PC-9 (cell line): ENCODE measurements at regions not wholly inside any gene's neighbourhood (a gene's known extent, or its start where the extent isn't known, plus 50 kb on each side); places are given as distances from the start of the nearest gene placed in this dataset.

ENCODE experiments used
- BruUV-seq: library from RNA; stranded (reverse); fragments of 400-500 nt; replicated peaks from 2 replicates; lab custom pipeline; 2021; lab: Mats Ljungman, UMichigan
- CTCF ChIA-PET: fragments of 300-600 bp; sonication (Branson Sonifier 250); formaldehyde crosslinking; loops from one replicate; lab custom pipeline; 2022; ENCODE audit warnings: antibody characterized with exemption; lab: Charles Lee
- POLR2A ChIA-PET: fragments of 300-600 bp; sonication (Branson Sonifier 250); formaldehyde crosslinking; loops from one replicate; lab custom pipeline; 2022; ENCODE audit warnings: antibody characterized with exemption; ENCODE audit not compliant: unreplicated experiment; lab: Charles Lee
- DNase-seq, 2 experiments: peaks; one replicate each; pipeline versions ENCODE4 v3.0.0 to v3.0.0-alpha.2; 2015 to 2022; ENCODE audit warnings: mixed read lengths in 1 of 2
- H2AFZ ChIP-seq: fragments of 200-600 bp; sonication (generic); 2 replicates; pipeline ENCODE4 v1.8.1; 2017; ENCODE audit warnings: antibody characterized with exemption
- H3F3A ChIP-seq: fragments of 200-600 bp; sonication (generic); 2 replicates; pipeline ENCODE4 v1.8.1; 2017; ENCODE audit warnings: antibody characterized with exemption, mild to moderate bottlenecking, low read depth; ENCODE audit not compliant: insufficient read depth
- H3K27ac ChIP-seq: fragments of 200-600 bp; sonication (generic); 2 replicates; pipeline ENCODE4 v1.6.1; 2016; ENCODE audit warnings: mixed run types
- H3K27me3 ChIP-seq: fragments of 200-600 bp; sonication (generic); 2 replicates; pipeline ENCODE4 v1.6.1; 2016; ENCODE audit warnings: low read depth, mixed run types; ENCODE audit not compliant: insufficient read depth
- H3K36me3 ChIP-seq: fragments of 200-600 bp; sonication (generic); 2 replicates; pipeline ENCODE4 v1.6.1; 2016; ENCODE audit warnings: low read depth, mixed run types
- H3K4me1 ChIP-seq: fragments of 200-600 bp; sonication (generic); replicated peaks from 2 replicates; pipeline ENCODE4 v1.6.1; 2016; ENCODE audit warnings: mixed run types; ENCODE audit not compliant: insufficient read depth
- H3K4me2 ChIP-seq: fragments of 200-600 bp; sonication (generic); 2 replicates; pipeline ENCODE4 v1.6.1; 2017; ENCODE audit warnings: mixed run types
- H3K4me3 ChIP-seq: fragments of 200-600 bp; sonication (generic); 2 replicates; pipeline ENCODE4 v1.6.1; 2016; ENCODE audit warnings: mixed run types
- H3K79me2 ChIP-seq: fragments of 200-600 bp; sonication (generic); 2 replicates; pipeline ENCODE4 v1.6.1; 2017; ENCODE audit warnings: low read depth, mixed run types
- H3K9me2 ChIP-seq: fragments of 200-600 bp; sonication (generic); 2 replicates; pipeline ENCODE4 v1.8.1; 2017; ENCODE audit warnings: mild to moderate bottlenecking; ENCODE audit not compliant: insufficient read depth
- H3K9me3 ChIP-seq: fragments of 200-600 bp; sonication (generic); 2 replicates; pipeline ENCODE4 v1.8.1; 2016; ENCODE audit warnings: low read depth; ENCODE audit not compliant: insufficient read depth
- H4K20me1 ChIP-seq: fragments of 200-600 bp; sonication (generic); 2 replicates; pipeline ENCODE4 v1.8.1; 2017; ENCODE audit not compliant: insufficient read depth
- CTCF ChIP-seq: fragments of 200-600 bp; sonication (generic); conservative IDR thresholded peaks from 2 replicates; pipeline ENCODE4 v1.6.1; 2017; ENCODE audit warnings: mixed run types, antibody characterized with exemption, mild to moderate bottlenecking, moderate library complexity
- EZH2 ChIP-seq: fragments of 200-600 bp; sonication (generic); IDR thresholded peaks from 2 replicates; pipeline ENCODE4 v1.8.0; 2017; ENCODE audit warnings: antibody characterized with exemption, low read depth
- intact Hi-C: fragments of 100-400 bp; cut with micrococcal nuclease; formaldehyde crosslinking; loops from one replicate; pipeline ENCODE4 v1.10.0; 2022; ENCODE audit not compliant: unreplicated experiment

GRCh38 chr4:186809070-186809469, 85.4 kb upstream of the FAT1 start:
- Histone ChIP-seq H3K27me3 (no peaks in the 10 kb centered on the region), H3K27ac (no peak overlapping the region), H3K4me3 (no peak overlapping the region), H3K36me3 (no peaks in the 10 kb centered on the region), H3K79me2 (no peaks in the 10 kb centered on the region), H3K9me3 (no peaks in the 10 kb centered on the region), H3K4me2 (no peak overlapping the region), H3K4me1 (no peaks in the 10 kb centered on the region), H2AFZ (no peak overlapping the region), H4K20me1 (no peaks in the 10 kb centered on the region), H3F3A (no peaks in the 10 kb centered on the region), H3K9me2 (no peaks in the 10 kb centered on the region)
- POLR2A ChIA-PET: no interaction called here
- TF ChIP-seq CTCF (no peak), EZH2 (no peak)
- no peak for DNase-seq
- CTCF ChIA-PET: no interaction called here
- intact Hi-C loops: no loop called here
- no TSS peak for BruUV-seq

- BruUV-seq: no TSS peak
- H3K4me3 ChIP-seq: no peak overlapping the region
- no peaks in the 10 kb centered on the region for H4K20me1 ChIP-seq
- no peaks in the 10 kb centered on the region for H3K4me1 ChIP-seq
- no peaks in the 10 kb centered on the region for H3F3A ChIP-seq
- no peaks in the 10 kb centered on the region for H3K9me2 ChIP-seq
- no peaks in the 10 kb centered on the region for H3K79me2 ChIP-seq
- POLR2A ChIA-PET: interaction anchor here (0.6 kb wide), 1 partner anchor 13 kb away, joined by 12 read pairs; no protein-coding TSS in a partner anchor
- no peaks in the 10 kb centered on the region for H3K27me3 ChIP-seq
- H2AFZ ChIP-seq: no peak overlapping the region
- no peak overlapping the region for H3K4me2 ChIP-seq
- no peaks in the 10 kb centered on the region for H3K9me3 ChIP-seq
- intact Hi-C loops: no loop called here
- CTCF ChIA-PET: no interaction called here
- TF ChIP-seq CTCF (no peak), EZH2 (no peak)
- no peak for DNase-seq
- no peak overlapping the region for H3K27ac ChIP-seq
- H3K36me3 ChIP-seq: no peaks in the 10 kb centered on the region
Measured at GRCh38 chr4:186810613-186811150, 87.0 kb upstream of the FAT1 start.

GRCh38 chr4:186812592-186812991, 88.9 kb upstream of the FAT1 start:
- no peak for DNase-seq
- H3F3A ChIP-seq: no peaks in the 10 kb centered on the region
- H2AFZ ChIP-seq: no peak overlapping the region
- ChIA-PET POLR2A (no interaction called here), CTCF (no interaction called here)
- no peaks in the 10 kb centered on the region for H3K9me2 ChIP-seq
- H3K4me1 ChIP-seq: no peaks in the 10 kb centered on the region
- H3K36me3 ChIP-seq: no peaks in the 10 kb centered on the region
- intact Hi-C loops: no loop called here
- no peaks in the 10 kb centered on the region for H3K27me3 ChIP-seq
- TF ChIP-seq EZH2 (no peak), CTCF (no peak)
- no peak overlapping the region for H3K27ac ChIP-seq
- no peak overlapping the region for H3K4me3 ChIP-seq
- H3K9me3 ChIP-seq: no peaks in the 10 kb centered on the region
- BruUV-seq: no TSS peak
- H3K79me2 ChIP-seq: no peaks in the 10 kb centered on the region
- no peak overlapping the region for H3K4me2 ChIP-seq
- no peaks in the 10 kb centered on the region for H4K20me1 ChIP-seq
